ENCODE measurements at regions not wholly inside any gene's neighbourhood (a gene's known extent, or its start where the extent isn't known, plus 50 kb on each side); places are given as distances from the start of the nearest gene placed in this dataset.

- Histone ChIP-seq H3K27ac (ENCODE audit: low read length) (no peak overlapping the region), H3K27me3 (ENCODE audit: low read length) (no peaks in the 10 kb centered on the region), H3K79me2 (ENCODE audit: low read length) (no peaks in the 10 kb centered on the region)
Measured at GRCh38 chr10:18955061-18955460, 93.5 kb upstream of the MALRD1 start.

GRCh38 chr10:18959369-18959768 lies 89.2 kb upstream of the MALRD1 start:
- Histone ChIP-seq H3K36me3 (ENCODE audit: insufficient read depth, low read length) (no peaks in the 10 kb centered on the region), H3K4me1 (ENCODE audit: low read length) (no peaks in the 10 kb centered on the region), H3K79me2 (ENCODE audit: low read length) (no peaks in the 10 kb centered on the region), H2AFZ (ENCODE audit: low read length) (no peak overlapping the region), H3K27ac (ENCODE audit: low read length) (no peak overlapping the region), H3K27me3 (ENCODE audit: low read length) (no peaks in the 10 kb centered on the region), H3K9me3 (ENCODE audit: low read length) (peaks cover 8% of the 10 kb centered on the region; the same call in 1 of the 2 replicates), H3K4me2 (ENCODE audit: low read depth, low read length, poor library complexity, severe bottlenecking) (no peak overlapping the region), H3K9ac (ENCODE audit: low read length) (no peak overlapping the region), H3K9me2 (replicated peaks; ENCODE audit: insufficient read depth, low read length) (no peaks in the 10 kb centered on the region), H4K20me1 (ENCODE audit: insufficient read depth, low read depth, low read length) (no peaks in the 10 kb centered on the region), H3K4me3 (ENCODE audit: low read length) (no peak overlapping the region)
- no peak for DNase-seq

More at GRCh38 chr10:18955061-18955460, 93.5 kb upstream of the MALRD1 start:
- Histone ChIP-seq H3K4me3 (ENCODE audit: low read length) (no peak overlapping the region), H4K20me1 (ENCODE audit: insufficient read depth, low read depth, low read length) (no peaks in the 10 kb centered on the region), H3K4me2 (ENCODE audit: low read depth, low read length, poor library complexity, severe bottlenecking) (no peak overlapping the region), H3K9me2 (replicated peaks; ENCODE audit: insufficient read depth, low read length) (no peaks in the 10 kb centered on the region), H3K9me3 (ENCODE audit: low read length) (peaks cover 7% of the 10 kb centered on the region; the same call in 1 of the 2 replicates), H2AFZ (ENCODE audit: low read length) (no peak overlapping the region), H3K9ac (ENCODE audit: low read length) (no peak overlapping the region), H3K36me3 (ENCODE audit: insufficient read depth, low read length) (no peaks in the 10 kb centered on the region), H3K4me1 (ENCODE audit: low read length) (no peaks in the 10 kb centered on the region)
- DNase-seq, result no peak

- Histone ChIP-seq H3K4me3 (ENCODE audit: low read length) (no peak overlapping the region), H2AFZ (ENCODE audit: low read length) (no peak overlapping the region), H3K79me2 (ENCODE audit: low read length) (no peaks in the 10 kb centered on the region), H3K9me2 (replicated peaks; ENCODE audit: insufficient read depth, low read length) (no peaks in the 10 kb centered on the region), H3K4me2 (ENCODE audit: low read depth, low read length, poor library complexity, severe bottlenecking) (no peak overlapping the region), H3K9ac (ENCODE audit: low read length) (no peak overlapping the region), H3K27ac (ENCODE audit: low read length) (no peak overlapping the region), H4K20me1 (ENCODE audit: insufficient read depth, low read depth, low read length) (no peaks in the 10 kb centered on the region), H3K9me3 (ENCODE audit: low read length) (peaks cover 10% of the 10 kb centered on the region), H3K36me3 (ENCODE audit: insufficient read depth, low read length) (no peaks in the 10 kb centered on the region), H3K27me3 (ENCODE audit: low read length) (no peaks in the 10 kb centered on the region), H3K4me1 (ENCODE audit: low read length) (no peaks in the 10 kb centered on the region)
- DNase-seq, result no peak
Measured at GRCh38 chr10:18960466-18961079, 88.0 kb upstream of the MALRD1 start.

- no peak overlapping the region for H3K4me2 ChIP-seq (ENCODE audit: low read depth, low read length, poor library complexity, severe bottlenecking)
- H3K27ac ChIP-seq (ENCODE audit: low read length), result no peak overlapping the region
- no peaks in the 10 kb centered on the region for H3K4me1 ChIP-seq (ENCODE audit: low read length)
- no peak overlapping the region for H2AFZ ChIP-seq (ENCODE audit: low read length)
- no peak for DNase-seq
- no peaks in the 10 kb centered on the region for H4K20me1 ChIP-seq (ENCODE audit: insufficient read depth, low read depth, low read length)
- no peak overlapping the region for H3K9ac ChIP-seq (ENCODE audit: low read length)
- H3K9me2 ChIP-seq (replicated peaks; ENCODE audit: insufficient read depth, low read length), result no peaks in the 10 kb centered on the region
- no peaks in the 10 kb centered on the region for H3K27me3 ChIP-seq (ENCODE audit: low read length)
- no peaks in the 10 kb centered on the region for H3K79me2 ChIP-seq (ENCODE audit: low read length)
- no peaks in the 10 kb centered on the region for H3K36me3 ChIP-seq (ENCODE audit: insufficient read depth, low read length)
- no peak overlapping the region for H3K4me3 ChIP-seq (ENCODE audit: low read length)
- peaks cover 10% of the 10 kb centered on the region for H3K9me3 ChIP-seq (ENCODE audit: low read length)
Measured at GRCh38 chr10:18968159-18968558, 80.4 kb upstream of the MALRD1 start.

GRCh38 chr10:18976696-18977251 lies 71.8 kb upstream of the MALRD1 start:
- Histone ChIP-seq H3K4me3 (ENCODE audit: low read length) (no peak overlapping the region), H3K4me2 (ENCODE audit: low read depth, low read length, poor library complexity, severe bottlenecking) (no peak overlapping the region), H3K9me2 (replicated peaks; ENCODE audit: insufficient read depth, low read length) (no peaks in the 10 kb centered on the region), H3K27me3 (ENCODE audit: low read length) (no peaks in the 10 kb centered on the region), H3K4me1 (ENCODE audit: low read length) (no peaks in the 10 kb centered on the region), H3K36me3 (ENCODE audit: insufficient read depth, low read length) (no peaks in the 10 kb centered on the region), H4K20me1 (ENCODE audit: insufficient read depth, low read depth, low read length) (no peaks in the 10 kb centered on the region), H3K9me3 (ENCODE audit: low read length) (no peaks in the 10 kb centered on the region; the same call in none of the 2 replicates), H3K79me2 (ENCODE audit: low read length) (no peaks in the 10 kb centered on the region), H3K27ac (ENCODE audit: low read length) (no peak overlapping the region), H3K9ac (ENCODE audit: low read length) (no peak overlapping the region), H2AFZ (ENCODE audit: low read length) (no peak overlapping the region)
- no peak for DNase-seq

GRCh38 chr10:18980089-18980629 lies 68.4 kb upstream of the MALRD1 start:
- Histone ChIP-seq H2AFZ (ENCODE audit: low read length) (no peak overlapping the region), H3K27me3 (ENCODE audit: low read length) (no peaks in the 10 kb centered on the region), H3K9ac (ENCODE audit: low read length) (no peak overlapping the region), H3K9me3 (ENCODE audit: low read length) (no peaks in the 10 kb centered on the region; the same call in none of the 2 replicates), H3K9me2 (replicated peaks; ENCODE audit: insufficient read depth, low read length) (no peaks in the 10 kb centered on the region), H3K36me3 (ENCODE audit: insufficient read depth, low read length) (no peaks in the 10 kb centered on the region), H4K20me1 (ENCODE audit: insufficient read depth, low read depth, low read length) (no peaks in the 10 kb centered on the region), H3K4me2 (ENCODE audit: low read depth, low read length, poor library complexity, severe bottlenecking) (no peak overlapping the region), H3K27ac (ENCODE audit: low read length) (no peak overlapping the region), H3K79me2 (ENCODE audit: low read length) (no peaks in the 10 kb centered on the region), H3K4me3 (ENCODE audit: low read length) (no peak overlapping the region), H3K4me1 (ENCODE audit: low read length) (no peaks in the 10 kb centered on the region)
- DNase-seq, result no peak

- Histone ChIP-seq H3K4me3 (ENCODE audit: low read length) (no peak overlapping the region), H3K36me3 (ENCODE audit: insufficient read depth, low read length) (no peaks in the 10 kb centered on the region), H3K9me2 (replicated peaks; ENCODE audit: insufficient read depth, low read length) (no peaks in the 10 kb centered on the region), H3K9me3 (ENCODE audit: low read length) (no peaks in the 10 kb centered on the region; the same call in 1 of the 2 replicates), H3K27me3 (ENCODE audit: low read length) (no peaks in the 10 kb centered on the region), H3K4me1 (ENCODE audit: low read length) (no peaks in the 10 kb centered on the region), H2AFZ (ENCODE audit: low read length) (no peak overlapping the region), H3K27ac (ENCODE audit: low read length) (no peak overlapping the region), H3K4me2 (ENCODE audit: low read depth, low read length, poor library complexity, severe bottlenecking) (no peak overlapping the region), H3K79me2 (ENCODE audit: low read length) (no peaks in the 10 kb centered on the region), H4K20me1 (ENCODE audit: insufficient read depth, low read depth, low read length) (no peaks in the 10 kb centered on the region), H3K9ac (ENCODE audit: low read length) (no peak overlapping the region)
- no peak for DNase-seq
Measured at GRCh38 chr10:18984531-18984930, 64.1 kb upstream of the MALRD1 start.

GRCh38 chr10:18988338-18988737 lies 60.3 kb upstream of the MALRD1 start:
- no peaks in the 10 kb centered on the region for H3K27me3 ChIP-seq (ENCODE audit: low read length)
- no peaks in the 10 kb centered on the region for H3K4me1 ChIP-seq (ENCODE audit: low read length)
- H3K4me2 ChIP-seq (ENCODE audit: low read depth, low read length, poor library complexity, severe bottlenecking), result no peak overlapping the region
- H3K9ac ChIP-seq (ENCODE audit: low read length), result no peak overlapping the region
- no peak overlapping the region for H2AFZ ChIP-seq (ENCODE audit: low read length)
- H3K9me3 ChIP-seq (ENCODE audit: low read length), result 0 out of 2 replicates have a peak, but pooled peaks cover 3% of the 10 kb centered on the region
- no peaks in the 10 kb centered on the region for H3K79me2 ChIP-seq (ENCODE audit: low read length)
- no peaks in the 10 kb centered on the region for H3K36me3 ChIP-seq (ENCODE audit: insufficient read depth, low read length)
- H3K4me3 ChIP-seq (ENCODE audit: low read length), result no peak overlapping the region
- no peak for DNase-seq
- H3K9me2 ChIP-seq (replicated peaks; ENCODE audit: insufficient read depth, low read length), result no peaks in the 10 kb centered on the region
- no peak overlapping the region for H3K27ac ChIP-seq (ENCODE audit: low read length)
- no peaks in the 10 kb centered on the region for H4K20me1 ChIP-seq (ENCODE audit: insufficient read depth, low read depth, low read length)

All from Karpas-422 (cell line).